NCI-H1930 (cell line): ENCODE measurements at regions not wholly inside any gene's neighbourhood (a gene's known extent, or its start where the extent isn't known, plus 50 kb on each side); places are given as distances from the start of the nearest gene placed in this dataset.

Experiments
- DNase-seq, 2 experiments: peaks; one replicate each; lab custom pipeline; 2025; lab: John Stamatoyannopoulos, UW

DNA sequence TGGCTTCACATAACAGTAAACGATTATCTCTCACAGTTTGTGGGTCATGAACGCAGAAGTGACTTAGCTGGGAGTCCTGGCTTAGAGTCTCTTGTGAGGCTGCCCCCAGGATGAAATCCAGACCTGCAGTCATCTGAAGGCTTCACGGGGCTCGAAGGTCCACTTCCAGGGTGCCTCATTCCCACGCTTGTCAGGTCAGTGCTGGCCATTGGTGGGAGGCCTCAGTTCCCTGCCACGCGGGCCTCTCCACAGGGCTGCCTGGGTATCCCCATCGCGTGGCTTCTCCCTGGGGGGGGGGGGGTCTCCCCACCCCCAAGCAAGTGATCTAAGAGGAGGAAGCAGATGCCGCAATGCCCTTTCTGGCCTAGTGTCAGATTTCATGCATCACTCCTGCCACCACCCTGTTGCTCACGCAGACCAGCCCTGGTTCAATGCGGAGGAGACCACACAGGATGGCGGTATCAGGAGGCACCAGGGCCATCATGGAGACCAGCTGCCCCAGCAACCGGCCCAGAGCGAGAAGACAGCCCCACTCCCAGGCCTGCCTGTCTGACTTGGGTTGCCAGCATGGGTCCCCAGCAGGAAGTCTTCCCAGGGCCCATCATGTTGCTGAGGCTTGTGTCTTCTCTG, 77.3 kb upstream of the CDH5 start:
- DNase-seq: no peak

DNA sequence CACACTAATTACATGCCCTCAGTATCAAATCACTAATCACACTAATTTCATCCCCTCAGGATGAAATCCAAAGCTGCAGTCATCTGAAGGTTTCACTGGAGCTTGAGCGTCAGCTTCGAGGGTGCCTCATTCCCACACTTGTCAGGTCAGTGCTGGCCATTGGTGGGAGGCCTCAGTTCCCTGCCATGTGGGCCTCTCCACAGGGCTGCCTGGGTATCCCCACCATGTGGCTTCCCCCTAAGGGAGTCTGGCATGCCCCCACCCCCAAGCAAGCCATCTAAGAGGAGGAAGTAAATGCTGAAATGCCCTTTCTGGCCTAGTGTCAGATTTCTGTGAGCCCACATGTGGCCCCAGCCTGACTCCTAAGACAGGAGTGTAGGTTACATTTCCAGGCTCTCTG, 78.6 kb upstream of the CDH5 start:
- no peak for DNase-seq

DNA sequence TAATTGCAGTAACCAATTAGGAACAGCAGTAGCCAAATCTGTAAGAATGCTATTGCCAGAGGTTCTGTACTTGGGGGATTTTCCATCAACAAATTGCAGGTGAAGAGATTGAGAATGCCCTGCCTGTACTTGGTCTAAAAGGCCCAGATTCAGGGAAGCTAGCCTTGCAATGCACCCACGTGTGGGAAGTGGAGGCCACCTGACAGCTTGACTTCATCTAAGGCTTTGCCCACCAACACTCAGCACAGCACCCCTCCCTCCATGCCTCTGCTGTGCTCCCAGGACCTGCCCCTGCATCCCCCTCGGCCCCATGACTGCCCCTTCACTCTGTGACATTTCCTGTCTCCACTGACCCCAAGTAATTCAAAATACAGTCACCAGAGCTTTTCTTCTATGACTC, 79.1 kb upstream of the CDH5 start:
- DNase-seq: no peak

DNA sequence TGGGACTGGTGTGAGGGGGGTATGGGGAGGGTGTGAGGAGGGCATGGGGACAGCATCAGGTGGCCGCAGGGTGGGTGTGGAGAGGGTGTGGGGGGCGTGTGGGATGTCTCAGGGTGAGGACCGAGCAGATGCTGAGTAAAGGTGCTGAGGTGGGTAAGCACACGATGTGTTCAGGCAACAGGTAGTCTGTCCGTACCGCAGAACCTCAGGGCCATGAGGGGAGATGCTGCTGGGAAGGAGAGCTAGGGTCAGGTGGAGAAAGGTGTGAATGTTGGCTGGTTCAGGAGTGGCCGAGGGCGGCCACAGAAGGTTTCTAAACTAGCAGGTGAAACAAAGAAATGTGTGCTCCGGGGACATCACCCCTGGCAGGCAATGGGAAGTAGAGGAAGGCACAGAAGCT, 80.0 kb upstream of the CDH5 start:
- no peak for DNase-seq

DNA sequence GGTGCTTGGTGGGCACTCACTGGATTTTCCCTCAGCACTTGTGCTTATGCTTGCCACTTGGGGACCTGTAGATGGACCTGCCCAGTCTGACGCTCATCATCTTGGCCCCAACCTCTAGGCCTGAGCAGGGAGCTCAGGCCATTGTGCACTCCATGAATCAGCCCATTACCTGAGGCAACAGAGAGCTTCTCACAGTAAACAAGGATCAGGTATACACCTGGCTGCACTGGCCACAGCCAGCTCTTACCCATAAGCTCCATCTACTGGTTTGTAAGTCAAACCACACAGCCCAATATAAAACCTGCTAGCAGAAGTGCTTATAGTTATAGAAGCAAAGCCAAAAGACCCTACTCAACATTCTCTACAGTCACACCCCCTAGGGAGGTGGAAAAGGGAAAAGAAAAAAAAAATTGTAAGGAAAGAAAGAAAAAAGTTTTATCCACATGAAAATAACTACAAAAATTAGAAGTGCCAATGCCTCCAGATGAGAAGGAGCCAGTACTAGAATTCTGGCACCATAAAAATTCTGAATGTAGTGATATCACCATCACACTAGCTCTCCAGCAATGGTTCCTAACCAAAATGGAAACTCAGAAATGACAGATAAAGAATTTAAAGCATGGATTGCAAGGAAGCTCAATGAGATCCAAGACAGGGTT, 87.8 kb upstream of the CDH5 start:
- no peak for DNase-seq

DNA sequence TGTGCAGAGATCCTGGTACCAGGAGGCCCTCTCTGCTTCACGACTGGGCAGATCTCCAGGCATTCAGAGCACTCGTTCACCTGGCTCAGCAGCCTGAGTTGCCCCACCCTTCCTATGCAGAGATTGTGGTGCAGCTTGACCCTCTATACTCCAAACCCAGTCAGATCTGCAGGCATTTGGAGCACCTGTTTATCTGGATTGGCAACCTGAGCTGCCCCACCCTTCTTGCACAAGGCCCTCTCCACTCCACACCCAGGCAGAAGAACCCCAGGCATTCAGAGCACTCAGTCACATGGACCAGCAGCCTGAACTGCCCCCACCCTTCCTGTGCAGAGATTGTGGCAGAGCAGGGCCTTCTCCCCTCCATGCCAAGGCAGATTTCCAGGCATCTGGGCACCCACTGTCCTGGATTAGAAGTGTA, 88.4 kb upstream of the CDH5 start:
- no peak for DNase-seq

DNA sequence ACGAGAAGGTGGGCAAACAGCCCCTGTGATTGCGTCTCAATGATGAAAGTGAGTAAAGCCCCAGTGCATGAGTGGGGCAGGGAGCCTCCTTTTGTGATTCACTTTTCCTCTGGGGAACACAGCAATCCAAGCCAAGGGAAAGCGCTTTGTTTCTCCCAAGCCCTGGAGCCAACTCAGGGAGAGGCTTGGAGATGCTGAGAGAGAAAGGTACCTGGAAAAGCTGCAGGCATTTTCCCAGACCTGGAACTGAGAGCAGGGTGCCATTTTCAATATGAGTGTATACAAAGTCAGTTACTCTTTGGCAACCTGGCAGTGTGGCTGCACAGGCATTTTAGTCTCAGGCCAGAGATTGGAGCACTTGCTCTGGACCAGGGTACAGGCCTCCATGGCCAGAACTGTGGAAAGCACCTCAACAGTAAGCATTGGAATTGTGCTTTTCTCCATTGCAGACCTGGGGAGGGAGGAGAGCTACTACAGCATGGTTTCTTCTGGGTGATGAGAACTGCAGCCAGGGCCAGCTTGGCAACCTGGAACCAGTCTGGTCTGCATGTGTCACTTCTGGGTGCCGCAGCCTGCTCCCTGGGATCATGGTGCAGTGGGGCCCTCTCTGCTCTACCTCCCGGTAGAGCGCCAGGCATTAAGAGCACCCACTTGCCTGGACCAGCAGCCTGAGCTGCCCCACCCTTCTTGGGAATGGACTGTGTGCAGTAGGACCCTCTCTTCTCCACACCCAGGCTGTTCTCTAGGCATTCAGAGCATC, 89.0 kb upstream of the CDH5 start:
- DNase-seq: no peak

DNA sequence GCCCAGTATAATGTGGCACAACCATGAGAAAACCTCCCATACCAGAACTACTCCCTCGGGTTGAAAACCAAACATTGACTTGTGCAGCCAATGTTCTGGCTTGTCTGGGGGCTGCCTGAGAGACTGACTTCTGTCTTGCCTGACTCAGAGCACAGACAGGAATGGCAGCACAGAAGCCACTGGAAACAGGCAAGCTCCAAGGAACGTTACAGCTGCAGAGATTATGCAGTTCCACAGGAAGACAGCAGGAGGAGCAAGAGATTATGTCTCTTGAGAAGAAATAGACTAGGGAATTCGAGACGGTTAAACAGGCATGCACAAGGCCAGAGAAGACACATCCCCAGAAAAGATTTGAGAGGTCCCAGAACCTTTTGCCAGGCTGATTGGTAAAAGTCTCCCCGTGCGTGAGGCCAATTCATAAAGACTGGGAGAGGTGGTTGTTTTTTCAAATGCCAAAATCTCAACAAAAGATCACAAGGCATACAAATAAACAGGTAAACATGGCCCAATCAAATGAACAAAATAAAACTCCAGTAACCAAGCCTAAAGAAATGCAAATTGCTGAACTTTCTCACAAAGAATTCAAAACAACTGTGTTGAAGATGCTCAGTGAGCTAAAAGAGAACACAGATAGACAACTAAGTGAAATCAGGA, 90.6 kb upstream of the CDH5 start:
- DNase-seq: peak in 1 of 2 experiments; percentile 10

DNA sequence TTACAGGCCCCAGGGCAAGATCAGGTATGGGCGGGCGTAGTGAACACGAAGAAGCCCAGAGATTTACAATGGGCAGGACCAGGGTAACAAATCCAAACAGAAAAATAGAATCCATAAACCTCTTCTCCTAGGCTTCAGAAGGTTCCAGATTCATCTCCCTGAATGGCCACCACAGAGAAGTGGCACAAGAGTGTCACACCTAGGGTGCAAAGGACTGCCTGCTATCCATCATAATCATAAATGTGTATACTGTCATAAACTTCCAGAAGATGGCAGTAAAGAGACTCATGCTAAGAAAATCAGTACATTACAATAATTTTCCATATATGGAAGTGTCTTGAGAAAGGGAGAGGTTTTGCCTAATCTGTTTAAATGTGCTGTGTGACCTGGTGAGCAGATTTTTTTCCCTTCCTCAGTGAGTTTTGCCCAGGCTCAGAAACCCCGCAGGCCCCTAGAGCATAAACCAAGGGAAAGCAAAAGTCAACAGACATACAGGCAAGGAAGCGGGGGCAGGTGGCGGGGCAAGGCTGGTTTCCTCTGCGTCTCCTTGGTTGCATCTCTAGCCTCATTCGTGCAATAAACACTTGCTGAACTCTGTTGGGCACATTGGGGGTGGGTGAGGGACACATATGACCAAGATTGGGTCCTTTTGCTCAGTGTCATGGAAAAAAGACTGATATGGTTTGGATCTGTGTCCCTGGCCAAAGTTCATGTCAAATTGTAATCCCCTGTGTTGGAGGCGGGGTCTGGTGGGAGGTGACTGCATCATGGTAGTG, 92.0 kb upstream of the CDH5 start:
- DNase-seq: no peak

DNA sequence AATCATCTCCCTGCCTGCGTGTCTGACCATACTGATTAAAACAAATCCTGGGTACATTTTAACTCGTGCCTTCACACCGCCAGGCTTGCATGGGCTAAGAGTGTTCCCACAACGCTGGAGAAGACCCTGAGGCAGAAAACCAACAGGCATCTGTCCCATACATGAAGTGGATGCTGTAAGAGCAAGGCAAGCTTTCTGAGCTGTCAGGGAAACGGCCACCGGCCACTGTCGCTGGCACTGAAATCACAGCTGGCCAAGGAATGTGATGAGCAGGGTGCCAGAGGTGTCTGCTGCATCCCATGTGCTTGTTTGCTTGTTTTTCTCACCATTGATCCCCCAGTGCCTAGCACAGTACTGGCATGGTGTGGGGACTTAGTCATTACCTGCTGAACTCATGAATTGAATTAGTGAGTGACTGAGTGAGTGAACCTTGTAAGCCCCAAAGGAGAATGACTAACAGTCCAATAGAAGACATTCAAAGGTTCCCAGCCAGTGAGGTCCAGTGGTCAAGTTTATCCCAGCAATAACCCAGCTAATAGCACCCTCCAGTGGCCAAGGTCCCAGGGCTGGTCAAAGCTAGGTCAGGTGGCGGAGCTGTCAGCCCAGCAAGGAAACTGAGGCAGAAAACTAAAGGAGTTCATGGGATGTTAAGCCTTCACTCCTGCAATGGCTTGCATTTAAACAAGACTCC, 92.7 kb upstream of the CDH5 start:
- no peak for DNase-seq

DNA sequence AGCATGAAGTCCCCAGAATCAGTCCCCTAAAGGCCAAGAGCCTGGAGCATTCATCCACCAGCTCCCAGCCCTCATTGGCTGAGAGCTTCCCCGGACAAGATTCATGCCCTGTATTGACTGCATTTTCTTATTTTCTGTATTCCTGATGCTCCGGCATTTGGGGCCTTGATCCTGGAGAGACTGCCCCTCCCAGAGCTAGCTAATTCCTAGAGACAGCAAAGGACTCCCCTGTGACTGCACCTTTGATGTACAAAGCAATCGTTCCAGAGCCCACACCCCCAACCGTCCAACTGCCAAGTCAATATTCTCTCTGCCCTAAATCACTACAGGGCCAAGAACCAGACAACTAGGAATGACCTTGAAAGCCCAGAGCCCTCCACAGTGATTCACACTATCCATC, 93.4 kb upstream of the CDH5 start:
- DNase-seq: no peak

DNA sequence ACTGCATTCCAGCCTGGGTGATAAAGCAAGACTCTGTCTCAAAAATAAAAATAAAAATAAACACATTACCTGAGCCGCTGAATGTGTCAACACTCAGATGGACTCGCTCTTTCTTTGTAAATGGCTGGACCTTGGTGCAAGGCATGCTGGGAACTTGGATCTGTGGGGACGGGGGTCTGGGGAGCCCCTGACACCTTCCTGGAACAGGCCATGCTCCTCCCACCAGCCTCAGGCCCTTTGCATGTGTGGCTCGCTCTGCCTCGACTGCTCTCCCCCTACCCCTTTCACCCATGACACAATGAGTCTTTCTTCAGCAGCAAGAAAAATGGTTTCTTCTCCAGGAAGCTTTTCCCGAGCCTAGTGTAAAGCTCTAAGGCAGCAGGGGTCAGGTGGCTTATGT, 94.0 kb upstream of the CDH5 start:
- DNase-seq: no peak

DNA sequence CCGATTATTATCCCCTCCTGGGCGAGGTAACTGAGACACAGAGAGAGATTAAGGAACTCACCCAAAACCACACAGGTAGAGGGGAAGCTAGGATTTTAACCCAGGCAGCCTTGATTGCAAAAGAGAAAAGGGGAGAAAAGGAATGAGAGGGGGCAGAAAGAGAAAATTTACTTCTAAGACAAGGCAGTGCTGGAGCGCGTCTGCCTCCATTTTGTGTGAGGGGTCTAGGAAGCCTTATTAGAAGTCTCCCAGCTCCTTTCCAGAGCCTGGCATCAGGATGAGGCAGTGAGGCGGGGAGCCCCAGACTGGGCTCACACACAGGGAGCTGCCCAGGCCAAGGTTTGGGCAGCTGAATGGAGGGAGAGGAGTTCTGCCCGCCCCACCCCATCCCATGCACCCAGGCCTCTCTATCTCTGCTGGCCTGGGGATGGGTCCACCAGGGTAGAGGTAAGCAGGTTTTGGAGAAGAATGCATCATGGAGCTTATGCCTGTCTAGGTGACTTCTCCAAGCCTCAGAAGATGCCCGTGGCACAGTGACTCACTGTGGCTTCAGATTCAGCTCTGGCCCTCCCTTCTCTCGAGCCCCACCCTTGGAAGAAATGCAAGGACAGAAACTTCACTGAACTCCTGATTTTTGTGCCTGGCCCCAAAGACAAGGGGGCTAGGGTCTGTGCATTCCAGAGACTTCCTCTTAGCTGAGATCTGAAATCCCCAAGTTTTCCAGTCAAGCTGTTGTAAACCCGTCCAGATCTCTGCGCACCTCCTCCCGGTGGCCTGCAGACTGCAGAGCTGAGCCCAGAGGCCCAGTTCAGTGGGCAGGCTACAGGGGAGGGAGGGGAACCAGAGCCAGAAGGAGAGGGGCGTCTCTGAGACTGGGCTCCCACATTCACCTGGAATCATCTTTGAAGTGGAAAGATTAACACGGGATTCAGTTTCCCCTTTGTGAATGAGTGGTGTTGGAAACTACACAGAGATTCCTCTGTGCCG, 95.1 kb upstream of the CDH5 start:
- no peak for DNase-seq

DNA sequence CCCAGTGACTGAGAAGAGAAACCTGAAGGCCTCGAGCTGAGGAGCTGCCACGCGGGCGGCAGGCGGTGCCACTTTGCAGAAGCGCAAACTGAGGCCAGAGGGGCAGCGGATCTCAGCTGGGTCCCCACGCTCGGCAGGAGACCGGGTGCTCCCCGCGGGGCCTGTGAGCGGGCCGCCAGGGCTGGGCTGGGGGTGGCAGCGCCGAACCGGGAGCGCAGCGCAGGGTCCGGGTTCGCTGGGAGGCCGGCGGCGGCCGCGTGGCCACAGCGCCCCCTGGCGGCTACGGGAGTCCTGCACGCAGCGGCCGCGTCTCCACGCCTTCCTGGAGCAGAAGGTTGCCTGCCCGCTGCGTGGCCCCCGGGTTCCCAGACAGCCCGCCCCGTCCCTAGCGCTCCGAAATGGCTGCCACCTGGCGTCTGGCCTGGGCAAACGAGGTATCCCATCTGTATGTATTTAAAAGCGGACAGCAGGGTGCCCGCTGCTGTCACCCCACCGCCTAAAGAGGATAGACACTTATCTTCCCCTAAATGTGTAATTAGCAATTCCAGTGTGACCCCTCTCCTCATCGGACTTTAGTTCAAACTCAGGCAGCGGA, 96.1 kb upstream of the CDH5 start:
- peak; percentile 10 to 54 for DNase-seq

DNA sequence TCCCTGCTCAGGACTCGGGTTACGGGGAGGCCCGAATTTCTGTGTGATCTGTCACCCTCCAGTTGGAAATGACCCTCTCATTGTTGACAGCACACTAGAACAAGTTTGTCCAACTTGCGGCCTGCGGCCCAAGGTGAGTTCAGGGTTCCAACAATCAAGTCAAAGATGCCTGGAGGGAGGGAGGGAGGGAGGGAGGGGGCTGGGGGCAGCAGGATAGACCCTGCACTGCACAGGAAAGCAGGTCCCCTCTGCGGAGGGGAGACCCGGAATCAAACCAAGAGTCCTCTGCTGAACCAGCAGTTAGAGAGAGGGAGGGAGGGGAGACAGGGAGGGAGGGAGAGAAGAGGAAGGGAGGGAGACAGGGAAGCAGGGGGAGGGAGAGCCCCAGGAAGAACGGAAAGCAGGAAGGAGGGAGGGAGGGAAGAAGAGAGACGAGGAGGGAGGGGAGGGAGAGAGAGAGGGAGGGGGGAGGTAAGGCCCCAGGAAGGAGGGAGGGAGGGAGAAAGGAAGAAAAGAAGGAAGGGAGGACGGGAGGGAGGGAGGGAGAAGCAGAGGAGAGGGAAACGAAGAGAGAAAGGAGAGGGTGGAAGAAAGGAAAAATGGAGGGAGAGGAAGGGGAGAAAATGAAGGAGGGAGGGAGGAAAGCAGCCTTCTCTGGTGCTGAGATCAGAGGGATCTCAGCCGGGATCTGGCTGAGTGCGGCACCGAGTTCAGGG, 96.7 kb upstream of the CDH5 start:
- DNase-seq: no peak

DNA sequence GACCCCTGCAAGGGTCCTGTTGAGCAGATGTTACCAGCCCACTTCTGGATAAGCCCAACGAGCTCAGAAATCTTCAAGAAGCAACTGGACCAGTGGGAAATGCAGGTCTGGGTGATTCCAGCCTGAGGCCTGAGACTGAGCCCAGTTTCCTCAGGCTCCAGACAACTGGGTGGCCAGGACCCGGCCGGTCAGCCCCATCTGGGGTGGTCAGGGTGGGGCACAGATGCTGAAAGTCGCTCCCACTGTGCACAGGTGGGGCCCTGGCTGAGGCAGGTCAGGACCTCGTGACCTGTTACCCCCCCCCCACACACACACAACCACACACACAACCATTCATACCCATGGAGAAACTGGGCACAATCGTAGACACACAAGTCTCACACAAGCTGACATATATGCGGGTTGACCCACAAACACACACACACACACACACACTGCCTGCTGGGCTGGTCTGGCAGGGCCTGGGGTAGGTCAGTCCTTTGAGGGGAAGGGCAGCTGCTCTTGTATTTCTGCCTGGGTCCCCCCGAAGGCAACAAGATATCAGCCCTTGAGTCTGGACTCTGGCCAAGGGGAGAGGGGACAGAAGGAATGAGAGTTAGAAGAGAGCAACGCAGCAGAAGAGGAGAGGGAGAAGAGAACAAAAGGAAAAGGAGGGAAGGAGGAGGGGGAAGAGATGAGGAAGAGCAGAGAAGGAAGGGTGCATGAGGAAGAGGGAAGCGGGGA, 99.0 kb upstream of the CDH5 start:
- no peak for DNase-seq

DNA sequence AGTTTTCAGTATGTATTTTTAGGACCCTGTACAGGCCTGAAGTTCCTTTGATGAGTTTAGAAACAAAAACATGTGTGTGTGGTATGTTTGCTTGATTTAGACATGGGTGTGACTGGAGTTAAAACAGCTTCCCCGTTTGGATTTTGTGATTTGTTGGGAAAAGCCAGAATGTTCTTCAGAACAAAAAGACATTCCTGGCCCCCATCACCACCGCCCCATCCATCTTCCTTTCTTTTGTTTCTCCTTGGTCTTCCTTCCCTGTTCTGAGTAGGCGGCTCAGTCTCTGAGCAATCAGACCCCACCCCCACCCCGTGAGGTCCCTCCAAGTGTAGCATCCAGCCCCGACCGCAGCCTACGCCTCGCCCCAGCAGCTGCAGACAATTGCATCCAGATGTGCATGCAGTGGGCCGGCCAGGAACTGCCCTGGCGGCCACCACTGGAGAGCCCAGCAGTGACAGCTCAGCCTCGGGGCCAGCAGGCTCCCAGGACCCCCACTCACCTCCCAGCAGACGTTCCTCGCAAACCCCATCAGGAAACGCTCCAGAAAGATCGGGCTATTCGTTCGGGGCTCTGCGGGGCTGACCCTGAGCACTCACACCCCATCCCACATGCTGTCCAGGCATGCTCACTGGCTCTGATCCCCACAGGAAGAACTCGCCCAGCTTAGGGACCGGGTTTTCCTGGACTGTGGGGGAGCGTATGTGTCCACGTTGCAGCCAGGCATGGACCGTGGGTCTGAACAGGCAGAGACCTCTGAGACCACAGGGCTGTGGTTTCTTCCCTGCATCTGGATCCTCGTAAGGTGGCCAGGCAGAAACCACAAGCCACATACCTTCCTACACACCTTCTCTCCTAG, 99.8 kb upstream of the CDH5 start:
- DNase-seq: no peak
